GM19025 (cell line): ENCODE measurements at regions not wholly inside any gene's neighbourhood (a gene's known extent, or its start where the extent isn't known, plus 50 kb on each side); places are given as distances from the start of the nearest gene placed in this dataset.

ENCODE experiments used
- ATAC-seq: cut with Tn5 transposase; IDR thresholded peaks from one replicate; pipeline ENCODE4 v1.9.1; 2021; ENCODE audit warnings: mild to moderate bottlenecking, low read depth, moderate library complexity; ENCODE audit not compliant: unreplicated experiment

GRCh38 chr9:14366076-14366475 lies 52.1 kb upstream of the NFIB start:
- ATAC-seq, result no peak

GRCh38 chr9:14365670-14366069 lies 51.7 kb upstream of the NFIB start:
- ATAC-seq, result no peak
